Endothelial cell of hepatic sinusoid (primary cell): ENCODE measurements at regions not wholly inside any gene's neighbourhood (a gene's known extent, or its start where the extent isn't known, plus 50 kb on each side); places are given as distances from the start of the nearest gene placed in this dataset.
"Not testable (repeated sequence)": the region's sequence is repeated elsewhere in the genome, so short reads cannot be mapped to it uniquely, and the experiment has no call there.

Source experiments
- in situ Hi-C: cut with HindIII; loops from 2 replicates; pipeline ENCODE4 v1.10.0; 2017; ENCODE audit warnings: low sequenced_read_pairs

GRCh38 chr4:187826725-187827124 is 168.8 kb upstream of the ZFP42 start:
- in situ Hi-C loops: no loop called here

- in situ Hi-C loops: no loop called here
Observed at GRCh38 chr4:187827631-187828030, 167.9 kb upstream of the ZFP42 start.

- in situ Hi-C loops: no loop called here
Observed at GRCh38 chr4:187839765-187840164, 155.8 kb upstream of the ZFP42 start.

- in situ Hi-C loops: no loop called here
Observed at GRCh38 chr4:187840814-187841213, 154.8 kb upstream of the ZFP42 start.

GRCh38 chr4:187849556-187850225 is 145.9 kb upstream of the ZFP42 start:
- in situ Hi-C loops: no loop called here

GRCh38 chr4:187865914-187866313 is 129.7 kb upstream of the ZFP42 start:
- in situ Hi-C loops: no loop called here

GRCh38 chr4:187883049-187883448 is 112.5 kb upstream of the ZFP42 start:
- in situ Hi-C loops: no loop called here

GRCh38 chr4:187883836-187884475 is 111.6 kb upstream of the ZFP42 start:
- in situ Hi-C loops: no loop called here

- in situ Hi-C loops: no loop called here
Observed at GRCh38 chr4:187887906-187888305, 107.7 kb upstream of the ZFP42 start.

GRCh38 chr4:187889651-187890050 is 105.9 kb upstream of the ZFP42 start:
- in situ Hi-C loops: no loop called here

GRCh38 chr4:187893418-187893817 is 102.2 kb upstream of the ZFP42 start:
- in situ Hi-C loops: no loop called here

GRCh38 chr4:187903106-187903505 is 92.5 kb upstream of the ZFP42 start:
- in situ Hi-C loops: no loop called here

GRCh38 chr4:187903700-187904099 is 91.9 kb upstream of the ZFP42 start:
- in situ Hi-C loops: no loop called here

GRCh38 chr4:187908079-187908561 is 87.5 kb upstream of the ZFP42 start:
- in situ Hi-C loops: no loop called here

- in situ Hi-C loops: no loop called here
Observed at GRCh38 chr4:187908731-187909130, 86.8 kb upstream of the ZFP42 start.

GRCh38 chr4:187910741-187911140 is 84.8 kb upstream of the ZFP42 start:
- in situ Hi-C loops: no loop called here

- in situ Hi-C loops: not testable (repeated sequence)
Observed at GRCh38 chr4:187915406-187915805, 80.2 kb upstream of the ZFP42 start.

- in situ Hi-C loops: no loop called here
Observed at GRCh38 chr4:187919966-187920365, 75.6 kb upstream of the ZFP42 start.

GRCh38 chr4:187921946-187922623 is 73.5 kb upstream of the ZFP42 start:
- in situ Hi-C loops: no loop called here

- in situ Hi-C loops: no loop called here
Observed at GRCh38 chr4:187929024-187929423, 66.5 kb upstream of the ZFP42 start.

- in situ Hi-C loops: no loop called here
Observed at GRCh38 chr4:187934766-187935165, 60.8 kb upstream of the ZFP42 start.

GRCh38 chr4:187937557-187937956 is 58.0 kb upstream of the ZFP42 start:
- in situ Hi-C loops: no loop called here
